IPS-15b (cell line): ENCODE measurements at regions not wholly inside any gene's neighbourhood (a gene's known extent, or its start where the extent isn't known, plus 50 kb on each side); places are given as distances from the start of the nearest gene placed in this dataset.

Source experiments
- H3K27me3 ChIP-seq: one replicate; pipeline ENCODE4 v1.6.1; 2013; ENCODE audit warnings: low read length; ENCODE audit not compliant: control insufficient read depth, insufficient read depth
- H3K36me3 ChIP-seq: one replicate; pipeline ENCODE4 v1.6.1; 2013; ENCODE audit warnings: low read length; ENCODE audit not compliant: control insufficient read depth, insufficient read depth
- H3K4me1 ChIP-seq: one replicate; pipeline ENCODE4 v1.6.1; 2013; ENCODE audit warnings: mild to moderate bottlenecking, low read length; ENCODE audit not compliant: control insufficient read depth, insufficient read depth
- H3K4me3 ChIP-seq: one replicate; pipeline ENCODE4 v1.5.1; 2013; ENCODE audit warnings: low read depth, low read length
- H3K9ac ChIP-seq: one replicate; pipeline ENCODE4 v1.6.1; 2013; ENCODE audit warnings: low read depth, mild to moderate bottlenecking, low read length
- H3K9me3 ChIP-seq: one replicate; pipeline ENCODE4 v1.6.1; 2013; ENCODE audit warnings: mild to moderate bottlenecking, low read length; ENCODE audit not compliant: control insufficient read depth, insufficient read depth

DNA sequence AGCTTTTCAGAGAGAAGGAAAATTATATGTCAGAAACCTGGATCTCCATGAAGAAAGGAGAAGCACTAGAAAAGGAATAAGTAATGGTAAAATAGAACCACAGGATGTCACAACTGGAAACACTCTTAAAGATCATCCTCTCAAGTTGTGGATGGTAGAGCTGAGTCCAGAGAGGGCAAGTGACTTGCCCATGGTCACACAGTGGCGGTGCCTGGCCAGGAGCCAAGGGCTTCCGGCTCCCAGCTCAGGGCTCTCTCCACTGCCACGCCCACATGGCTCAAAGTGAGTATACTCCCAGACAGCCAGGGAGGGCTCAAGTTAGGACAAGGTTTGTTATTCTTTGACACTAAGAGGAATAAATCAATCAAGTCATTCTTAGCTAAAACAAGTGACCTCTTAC, 159.8 kb downstream of the COPRS start:
- Histone ChIP-seq H3K27me3 (no peaks in the 10 kb centered on the region), H3K36me3 (no peaks in the 10 kb centered on the region), H3K9me3 (no peaks in the 10 kb centered on the region), H3K4me1 (no peaks in the 10 kb centered on the region), H3K9ac (no peak overlapping the region), H3K4me3 (no peak overlapping the region)

DNA sequence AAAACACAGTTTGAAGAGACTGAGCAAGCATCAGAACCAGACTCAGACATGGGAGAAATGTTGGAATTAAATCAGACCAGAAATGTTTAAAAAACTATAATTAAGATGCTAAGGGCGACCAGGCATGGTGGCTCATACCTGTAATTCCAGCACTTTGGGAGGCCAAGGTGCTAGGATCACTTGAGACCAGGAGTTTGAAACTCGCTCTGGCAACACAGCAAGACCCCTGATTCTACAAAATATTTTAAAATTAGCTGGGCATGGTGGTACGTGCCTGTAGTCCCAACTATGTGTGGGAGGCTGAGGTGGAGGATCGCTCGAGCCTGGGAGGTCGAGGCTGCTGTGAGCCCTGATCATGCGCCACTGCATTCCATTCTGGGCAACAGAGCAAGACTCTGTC, 160.3 kb downstream of the COPRS start:
- no peaks in the 10 kb centered on the region for H3K36me3 ChIP-seq
- H3K9ac ChIP-seq: no peak overlapping the region
- no peaks in the 10 kb centered on the region for H3K27me3 ChIP-seq
- no peaks in the 10 kb centered on the region for H3K9me3 ChIP-seq
- H3K4me1 ChIP-seq: no peaks in the 10 kb centered on the region
- no peak overlapping the region for H3K4me3 ChIP-seq

DNA sequence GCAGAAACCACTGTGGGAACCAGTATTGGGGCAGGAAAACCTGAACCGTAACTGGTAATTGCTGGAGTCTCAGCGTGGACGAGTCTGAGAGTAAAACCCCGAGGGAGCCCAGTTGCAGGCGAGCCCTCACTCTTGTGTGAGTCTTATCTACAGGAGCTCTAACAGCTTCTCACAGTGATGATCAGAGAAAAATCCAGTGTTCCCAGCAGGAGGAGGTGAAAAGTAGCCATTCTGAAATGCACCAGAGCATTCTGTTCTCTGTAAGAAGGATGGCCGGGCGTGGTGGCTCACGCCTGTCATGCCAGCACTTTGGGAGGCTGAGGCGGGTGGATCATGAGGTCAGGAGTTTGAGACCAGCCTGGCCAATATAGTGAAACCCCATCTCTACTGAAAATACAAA, 161.2 kb downstream of the COPRS start:
- Histone ChIP-seq H3K9ac (no peak overlapping the region), H3K4me1 (no peaks in the 10 kb centered on the region), H3K27me3 (no peaks in the 10 kb centered on the region), H3K36me3 (no peaks in the 10 kb centered on the region), H3K9me3 (no peaks in the 10 kb centered on the region), H3K4me3 (no peak overlapping the region)

DNA sequence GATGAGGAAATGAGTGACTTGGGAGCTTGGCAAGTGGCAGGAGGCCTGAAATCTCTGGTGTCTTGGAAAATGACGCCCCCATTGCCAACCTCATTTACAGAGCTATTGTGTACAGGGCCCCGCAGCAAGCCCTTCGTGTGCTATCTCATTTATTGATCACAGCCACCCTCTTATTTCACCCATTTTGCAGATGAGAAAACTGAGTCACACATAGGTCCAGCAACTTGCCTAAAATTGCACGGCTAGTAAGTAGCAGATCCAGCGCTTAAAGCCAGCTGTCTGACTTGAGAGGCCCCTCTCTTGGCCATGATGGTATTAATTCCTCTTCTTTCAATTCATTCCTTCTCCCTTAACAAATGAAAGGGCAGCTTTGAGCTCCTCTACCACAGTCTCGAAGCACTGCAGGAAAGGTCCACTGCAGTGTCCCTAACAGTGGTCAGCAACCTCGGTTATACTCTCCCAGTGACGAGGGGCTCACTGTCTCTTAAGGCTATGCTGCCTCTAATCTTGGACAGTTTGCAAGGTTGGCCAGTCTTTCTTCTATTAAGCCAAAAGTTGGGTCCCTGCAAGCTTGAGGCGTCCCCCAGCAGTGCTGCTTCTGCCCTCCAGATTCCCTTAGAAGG, 162.2 kb downstream of the COPRS start:
- no peaks in the 10 kb centered on the region for H3K27me3 ChIP-seq
- no peak overlapping the region for H3K9ac ChIP-seq
- no peaks in the 10 kb centered on the region for H3K9me3 ChIP-seq
- H3K36me3 ChIP-seq: no peaks in the 10 kb centered on the region
- H3K4me1 ChIP-seq: no peaks in the 10 kb centered on the region
- H3K4me3 ChIP-seq: no peak overlapping the region

DNA sequence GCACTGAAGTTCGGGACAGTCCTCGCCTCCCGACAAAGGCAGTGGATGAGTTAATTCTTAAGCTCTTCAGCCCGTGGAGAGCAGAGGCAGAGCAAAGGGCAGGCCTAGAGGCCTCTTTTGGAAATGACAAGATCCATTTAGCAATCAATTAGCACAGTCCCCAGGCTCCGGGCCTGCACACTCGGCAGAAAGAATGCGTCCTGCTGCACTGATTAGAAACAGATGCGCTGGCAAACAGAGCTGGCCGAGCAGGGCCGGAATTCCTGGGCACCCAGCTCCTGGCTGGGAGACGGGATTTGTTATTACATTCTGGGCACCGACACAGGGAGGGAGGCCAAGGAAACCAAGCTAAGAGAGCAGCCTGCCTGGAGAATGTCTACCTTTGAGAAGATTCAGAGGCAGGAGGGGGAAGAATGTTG, 162.9 kb downstream of the COPRS start:
- Histone ChIP-seq H3K4me3 (no peak overlapping the region), H3K4me1 (no peaks in the 10 kb centered on the region), H3K9me3 (no peaks in the 10 kb centered on the region), H3K36me3 (no peaks in the 10 kb centered on the region), H3K27me3 (no peaks in the 10 kb centered on the region), H3K9ac (no peak overlapping the region)

DNA sequence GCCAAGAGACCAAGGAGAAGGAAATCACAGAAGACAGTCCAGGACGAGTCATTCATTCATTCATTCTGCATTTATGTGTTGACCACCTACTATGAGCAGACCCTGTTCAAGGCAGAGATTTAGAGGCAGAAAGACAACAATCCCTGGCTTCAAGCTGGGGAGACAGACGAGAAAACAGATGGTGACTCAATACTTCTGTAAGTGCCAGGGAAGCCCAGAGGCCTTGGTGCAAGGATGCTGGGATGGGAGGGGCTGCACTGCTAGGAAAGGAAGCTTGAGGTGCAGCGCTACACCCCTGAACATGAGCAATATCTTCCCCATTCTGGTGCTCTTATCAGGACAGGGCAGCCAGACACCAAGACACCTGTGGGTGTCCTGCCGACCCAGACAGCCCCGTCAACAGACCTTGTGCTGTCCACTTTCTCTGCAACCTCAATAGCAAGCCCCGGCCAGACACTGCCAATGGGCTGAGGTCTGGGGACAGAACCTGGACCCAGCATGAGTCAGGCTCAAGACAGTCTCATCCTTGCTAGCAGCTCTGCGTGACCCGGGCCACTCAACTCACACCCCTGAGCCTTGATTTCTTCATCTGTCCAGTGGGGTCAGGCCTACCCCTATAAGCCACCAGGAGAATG, 163.5 kb downstream of the COPRS start:
- Histone ChIP-seq H3K36me3 (no peaks in the 10 kb centered on the region), H3K4me1 (no peaks in the 10 kb centered on the region), H3K4me3 (no peak overlapping the region), H3K9ac (no peak overlapping the region), H3K9me3 (no peaks in the 10 kb centered on the region), H3K27me3 (no peaks in the 10 kb centered on the region)

DNA sequence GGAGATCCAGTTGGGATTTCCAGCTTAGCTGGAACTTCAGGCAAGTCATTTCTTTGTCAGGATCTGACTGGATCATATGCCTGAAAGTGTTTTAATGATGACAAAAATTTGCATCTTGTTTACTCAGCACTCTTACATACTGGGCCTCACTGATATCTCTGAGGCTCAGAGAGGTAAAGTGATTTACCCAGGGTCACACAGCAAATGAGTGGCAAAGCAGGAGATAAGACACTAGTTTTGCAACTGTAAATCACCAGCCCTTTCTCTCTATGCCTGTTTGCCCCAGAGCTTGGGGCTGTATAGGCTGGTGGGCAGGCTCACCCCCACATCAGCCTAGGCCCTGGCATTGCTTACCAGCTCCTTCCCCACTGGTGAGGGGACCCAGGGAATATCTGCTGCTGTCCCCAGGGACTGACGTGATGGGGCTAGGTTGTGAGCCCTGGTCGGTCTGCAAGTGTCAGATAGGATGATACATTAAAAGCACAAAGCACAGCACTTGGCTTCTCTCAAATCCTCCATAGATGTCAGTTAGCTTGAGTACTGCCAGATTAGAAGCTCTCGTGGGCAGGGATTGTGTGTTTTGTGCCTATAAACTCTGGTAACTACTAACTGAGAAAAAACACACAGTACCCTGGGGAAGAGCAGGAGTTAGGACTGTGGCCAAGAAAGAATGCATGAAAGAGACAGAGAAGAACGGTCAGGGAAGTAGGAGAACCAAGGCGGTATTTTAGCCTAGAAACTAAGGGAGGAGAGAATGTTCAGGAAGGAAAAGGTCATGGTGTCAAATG, 165.4 kb downstream of the COPRS start:
- H3K4me1 ChIP-seq: no peaks in the 10 kb centered on the region
- no peaks in the 10 kb centered on the region for H3K36me3 ChIP-seq
- H3K9me3 ChIP-seq: no peaks in the 10 kb centered on the region
- no peak overlapping the region for H3K4me3 ChIP-seq
- no peaks in the 10 kb centered on the region for H3K27me3 ChIP-seq
- H3K9ac ChIP-seq: no peak overlapping the region

DNA sequence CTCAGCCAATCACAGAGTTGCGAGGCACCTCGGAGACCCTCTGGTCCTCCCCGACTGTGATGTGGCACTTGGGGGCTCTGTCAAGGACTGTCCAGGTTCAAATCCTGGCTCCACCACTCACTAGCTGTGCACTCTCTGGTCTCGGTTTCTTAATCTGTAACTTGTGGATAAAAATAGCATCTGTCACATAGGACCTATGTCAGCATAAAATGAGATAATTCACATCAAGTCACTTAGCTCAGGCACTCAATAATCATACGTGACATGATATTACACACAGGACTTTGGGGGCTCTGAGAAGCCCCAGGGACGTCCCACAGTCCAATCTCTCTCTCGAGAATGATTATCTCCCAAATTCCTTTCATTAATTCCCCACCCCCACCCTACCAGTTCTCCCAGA, 166.4 kb downstream of the COPRS start:
- no peaks in the 10 kb centered on the region for H3K36me3 ChIP-seq
- no peak overlapping the region for H3K9ac ChIP-seq
- H3K4me3 ChIP-seq: no peak overlapping the region
- no peaks in the 10 kb centered on the region for H3K4me1 ChIP-seq
- H3K27me3 ChIP-seq: no peaks in the 10 kb centered on the region
- no peaks in the 10 kb centered on the region for H3K9me3 ChIP-seq

DNA sequence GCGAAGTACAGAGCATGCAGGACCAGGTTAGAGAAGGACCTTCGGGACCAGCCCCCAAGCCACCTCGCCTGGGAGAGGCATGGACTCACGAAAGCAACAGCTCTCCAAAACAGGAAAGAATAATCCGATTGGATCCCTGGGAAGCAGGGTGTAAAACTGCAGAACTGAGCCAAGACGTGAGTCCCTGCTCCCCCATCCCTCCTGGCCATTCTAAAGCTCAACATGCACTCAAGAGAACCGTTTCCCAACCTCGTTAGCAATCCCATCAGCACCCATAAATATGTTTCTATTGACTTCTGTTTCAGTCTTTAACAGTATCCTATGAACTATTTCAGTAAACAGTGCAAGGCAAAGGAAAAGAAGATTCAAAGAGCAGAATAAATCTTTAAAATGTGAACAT, 167.0 kb downstream of the COPRS start:
- Histone ChIP-seq H3K36me3 (no peaks in the 10 kb centered on the region), H3K27me3 (no peaks in the 10 kb centered on the region), H3K4me3 (no peak overlapping the region), H3K9ac (no peak overlapping the region), H3K4me1 (no peaks in the 10 kb centered on the region), H3K9me3 (no peaks in the 10 kb centered on the region)

DNA sequence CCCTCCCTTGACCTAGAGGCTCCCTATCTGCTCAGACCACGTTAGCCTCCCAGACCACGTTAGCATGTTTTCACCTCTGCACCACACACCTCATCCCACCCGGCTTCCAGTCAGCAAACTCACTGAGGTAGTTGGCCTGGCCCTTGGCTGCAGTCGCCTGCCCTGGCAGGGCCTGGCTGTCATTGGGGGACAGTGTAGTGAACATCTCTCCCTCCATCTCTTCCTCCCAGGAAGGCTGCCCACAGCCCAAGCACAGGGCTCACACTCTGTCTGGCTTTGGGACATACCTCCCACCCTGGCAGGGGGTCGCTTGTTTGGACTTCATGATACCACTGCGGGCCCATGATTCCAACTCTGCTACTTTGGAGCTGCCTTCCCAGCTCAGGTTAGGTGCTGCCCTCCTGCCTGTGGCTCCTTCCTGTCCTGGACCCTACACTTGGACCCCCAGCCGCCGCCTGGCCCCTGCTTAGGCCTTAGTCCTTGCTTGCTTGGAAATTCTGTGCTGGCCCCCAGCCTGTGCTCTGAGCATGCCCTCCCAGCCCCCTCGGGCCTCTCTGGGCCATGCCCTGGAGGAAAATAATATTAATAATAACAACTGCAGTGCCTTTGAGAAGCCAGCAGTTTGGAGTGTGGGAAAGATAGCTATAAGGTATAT, 167.7 kb downstream of the COPRS start:
- no peak overlapping the region for H3K9ac ChIP-seq
- no peak overlapping the region for H3K4me3 ChIP-seq
- H3K36me3 ChIP-seq: no peaks in the 10 kb centered on the region
- no peaks in the 10 kb centered on the region for H3K4me1 ChIP-seq
- no peaks in the 10 kb centered on the region for H3K9me3 ChIP-seq
- H3K27me3 ChIP-seq: no peaks in the 10 kb centered on the region

DNA sequence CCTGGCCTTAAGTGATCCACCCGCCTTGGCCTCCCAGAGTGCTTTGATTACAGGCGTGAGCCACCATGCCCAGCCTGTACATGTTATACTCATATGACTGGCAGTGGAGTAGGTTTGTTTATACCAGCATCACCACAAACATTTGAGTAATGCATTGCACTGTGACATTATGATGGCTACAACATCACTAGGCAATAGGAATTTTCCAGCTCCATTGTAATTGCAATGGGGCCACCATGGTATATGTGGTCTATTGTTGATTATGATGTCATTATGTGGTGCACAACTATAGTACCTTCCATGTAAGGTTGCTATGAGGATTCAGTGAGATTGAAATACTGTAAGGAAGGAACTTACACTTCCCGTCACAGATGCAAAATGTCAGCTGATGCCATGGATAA, 168.9 kb downstream of the COPRS start:
- Histone ChIP-seq H3K4me3 (no peak overlapping the region), H3K9me3 (no peaks in the 10 kb centered on the region), H3K9ac (no peak overlapping the region), H3K27me3 (no peaks in the 10 kb centered on the region), H3K36me3 (no peaks in the 10 kb centered on the region), H3K4me1 (no peaks in the 10 kb centered on the region)
